Common myeloid progenitor, CD34-positive (primary cell): ENCODE measurements at regions not wholly inside any gene's neighbourhood (a gene's known extent, or its start where the extent isn't known, plus 50 kb on each side); places are given as distances from the start of the nearest gene placed in this dataset.

Source experiments
- CTCF ChIA-PET: fragments of 350-600 bp; sonication (Branson Sonifier 250); formaldehyde crosslinking; loops from one replicate; lab custom pipeline; 2021; ENCODE audit warnings: antibody characterized with exemption; lab: Charles Lee
- POLR2A ChIA-PET: fragments of 350-600 bp; sonication (Branson Sonifier 250); formaldehyde crosslinking; loops from one replicate; lab custom pipeline; 2021; ENCODE audit warnings: antibody characterized with exemption; lab: Charles Lee
- DNase-seq, 3 donors: peaks; one replicate each; pipeline versions ENCODE4 v3.0.0 to v3.0.0-alpha.2; 2013
- H3K27ac ChIP-seq, 2 experiments: 1 replicate in 1 of 2; 2 replicates in 1 of 2; pipeline ENCODE4 v1.7.0; 2013; ENCODE audit warnings: inconsistent platforms in 2 of 2, low read length in 2 of 2, mild to moderate bottlenecking in 2 of 2, low read depth in 1 of 2, moderate library complexity in 1 of 2; ENCODE audit not compliant: severe bottlenecking in 2 of 2, insufficient read depth in 1 of 2, poor library complexity in 1 of 2
- H3K27me3 ChIP-seq, 5 experiments: replicated peaks in 2 of 5; 1 replicate in 3 of 5; 2 replicates in 2 of 5; pipeline versions ENCODE4 v1.6.1 to v1.7.0; 2013; ENCODE audit warnings: low read length in 4 of 5, mild to moderate bottlenecking in 2 of 5, moderate library complexity in 2 of 5, inconsistent platforms in 1 of 5; ENCODE audit not compliant: insufficient read depth in 5 of 5, control insufficient read depth in 4 of 5
- H3K36me3 ChIP-seq, 4 experiments: 1 replicate in 2 of 4; 2 replicates in 2 of 4; pipeline versions ENCODE4 v1.6.1 to v1.7.0; 2013; ENCODE audit warnings: low read length in 3 of 4, control low read depth in 1 of 4, mild to moderate bottlenecking in 1 of 4; ENCODE audit not compliant: control insufficient read depth in 4 of 4, insufficient read depth in 4 of 4
- H3K4me1 ChIP-seq, 4 experiments: 1 replicate in 3 of 4; 2 replicates in 1 of 4; pipeline versions ENCODE4 v1.6.1 to v1.7.1; 2013; ENCODE audit warnings: low read length in 3 of 4, mild to moderate bottlenecking in 3 of 4, control low read depth in 1 of 4, inconsistent platforms in 1 of 4, moderate library complexity in 1 of 4; ENCODE audit not compliant: control insufficient read depth in 4 of 4, insufficient read depth in 4 of 4; ENCODE audit errors: control extremely low read depth in 1 of 4
- H3K4me3 ChIP-seq, 7 experiments: 1 replicate in 4 of 7; 2 replicates in 3 of 7; pipeline versions ENCODE4 v1.5.1 to v1.7.0; 2013; ENCODE audit warnings: mild to moderate bottlenecking in 7 of 7, low read length in 6 of 7, moderate library complexity in 6 of 7, inconsistent platforms in 2 of 7, low read depth in 2 of 7, control low read depth in 1 of 7; ENCODE audit not compliant: insufficient read depth in 4 of 7, control insufficient read depth in 1 of 7; ENCODE audit errors: extremely low read depth in 1 of 7
- H3K9me3 ChIP-seq, 5 experiments: 1 replicate in 4 of 5; 2 replicates in 1 of 5; pipeline versions ENCODE4 v1.6.1 to v1.7.1; 2013; ENCODE audit warnings: low read length in 4 of 5, mild to moderate bottlenecking in 2 of 5, inconsistent platforms in 1 of 5, low read depth in 1 of 5, moderate library complexity in 1 of 5; ENCODE audit not compliant: control insufficient read depth in 4 of 5, insufficient read depth in 2 of 5; ENCODE audit errors: control extremely low read depth in 1 of 5
- WGBS: methylation state at CpG from one replicate; pipeline ENCODE4 v1.1.5; 2013; ENCODE audit not compliant: insufficient coverage; 5-methylcytosine and 5-hydroxymethylcytosine counted together

DNA sequence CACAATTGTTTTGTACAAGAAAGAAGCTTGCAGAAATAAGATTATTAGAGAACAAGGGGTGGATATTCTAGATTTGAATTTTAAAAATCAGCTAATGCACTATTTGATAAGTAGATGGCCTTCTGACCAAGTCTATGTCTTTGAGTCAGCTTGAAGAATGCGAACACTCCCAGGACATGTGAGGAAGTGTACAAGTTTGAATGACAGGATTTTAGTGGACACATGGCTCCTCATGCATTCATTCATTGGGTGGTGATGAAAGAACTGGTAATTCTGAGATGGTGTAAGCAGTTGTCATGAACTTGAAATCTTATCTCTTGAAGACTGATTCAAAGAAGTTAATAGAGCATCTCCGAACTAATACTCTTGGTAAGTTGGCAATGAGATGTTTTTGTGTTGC lies 548.2 kb upstream of the CNKSR2 start:
- no peak overlapping the region for H3K27ac ChIP-seq
- no peak for DNase-seq
- 100% methylated on average over 1 of the region's 2 CpGs for WGBS
- no peaks in the 10 kb centered on the region for H3K4me1 ChIP-seq
- ChIA-PET CTCF (no interaction called here), POLR2A (no interaction called here)
- H3K36me3 ChIP-seq, result no peaks in the 10 kb centered on the region
- H3K4me3 ChIP-seq, result no peak overlapping the region
- no peaks in the 10 kb centered on the region for H3K27me3 ChIP-seq
- H3K9me3 ChIP-seq, result no peaks in the 10 kb centered on the region

- Histone ChIP-seq H3K27me3 (no peaks in the 10 kb centered on the region), H3K4me1 (no peaks in the 10 kb centered on the region), H3K4me3 (no peak overlapping the region), H3K36me3 (no peaks in the 10 kb centered on the region), H3K27ac (no peak overlapping the region), H3K9me3 (no peaks in the 10 kb centered on the region)
- no peak for DNase-seq
- POLR2A ChIA-PET, result no interaction called here
- CTCF ChIA-PET, result no interaction called here
- WGBS, result no CpG with 5 or more reads among the region's 1 CpG
These were observed 537.3 kb upstream of the RPS6KA3 start for GRCh38 chrX:20803971-20804370.

- DNase-seq, result no peak
- POLR2A ChIA-PET, result no interaction called here
- CTCF ChIA-PET, result no interaction called here
- H3K4me3 ChIP-seq, result no peak overlapping the region
- no peaks in the 10 kb centered on the region for H3K27me3 ChIP-seq
- H3K4me1 ChIP-seq, result no peaks in the 10 kb centered on the region
- WGBS, result 90% methylated on average over 1 of the region's 1 CpG
- H3K36me3 ChIP-seq, result no peaks in the 10 kb centered on the region
- H3K27ac ChIP-seq, result no peak overlapping the region
- no peaks in the 10 kb centered on the region for H3K9me3 ChIP-seq
These were observed 535.3 kb upstream of the RPS6KA3 start for GRCh38 chrX:20802036-20802435.

DNA sequence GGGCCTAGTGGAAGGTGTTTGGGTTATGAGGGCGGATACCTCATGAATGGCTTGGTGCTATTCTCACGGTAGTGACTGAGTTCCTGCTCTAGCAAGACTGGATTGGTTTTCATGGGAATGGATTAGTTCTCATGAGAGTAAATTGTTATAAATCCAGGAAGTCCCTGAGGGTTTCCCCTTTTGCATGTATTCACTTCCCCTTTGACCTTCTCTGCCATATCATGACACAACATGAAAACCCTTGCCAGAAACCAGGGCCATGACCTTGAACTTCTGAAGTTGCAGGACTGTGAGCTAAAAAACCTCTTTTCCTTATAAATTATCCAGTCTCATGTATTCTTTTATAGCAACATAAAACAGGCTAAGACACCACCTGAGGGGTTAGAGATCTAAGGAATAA lies 529.7 kb upstream of the RPS6KA3 start:
- H3K9me3 ChIP-seq, result no peaks in the 10 kb centered on the region
- H3K4me1 ChIP-seq, result no peaks in the 10 kb centered on the region
- no peaks in the 10 kb centered on the region for H3K27me3 ChIP-seq
- no peak overlapping the region for H3K4me3 ChIP-seq
- CTCF ChIA-PET, result no interaction called here
- DNase-seq, result no peak
- H3K27ac ChIP-seq, result no peak overlapping the region
- H3K36me3 ChIP-seq, result no peaks in the 10 kb centered on the region
- no CpG with 5 or more reads among the region's 2 CpGs for WGBS
- POLR2A ChIA-PET, result no interaction called here

DNA sequence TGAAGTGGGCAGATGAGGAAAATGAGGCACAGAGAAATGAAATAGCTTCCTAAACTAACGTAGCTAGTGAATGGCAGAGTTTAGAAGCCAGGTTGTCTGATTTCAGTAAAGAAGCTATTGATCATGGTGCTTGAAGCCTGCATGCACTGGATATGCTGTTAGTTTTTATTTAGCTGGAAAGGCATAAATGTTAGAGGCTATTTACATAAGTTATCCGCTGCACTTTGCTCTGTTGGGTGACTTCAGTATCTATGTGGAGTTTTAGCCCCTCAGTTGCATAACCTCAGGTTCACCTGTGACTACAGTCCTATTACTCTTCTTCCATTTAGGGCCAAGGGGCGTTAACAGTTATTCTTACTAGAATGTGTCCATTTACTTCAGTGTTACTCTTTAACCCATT lies 522.4 kb upstream of the RPS6KA3 start:
- POLR2A ChIA-PET, result no interaction called here
- 85% methylated on average over 2 of the region's 3 CpGs for WGBS

DNA sequence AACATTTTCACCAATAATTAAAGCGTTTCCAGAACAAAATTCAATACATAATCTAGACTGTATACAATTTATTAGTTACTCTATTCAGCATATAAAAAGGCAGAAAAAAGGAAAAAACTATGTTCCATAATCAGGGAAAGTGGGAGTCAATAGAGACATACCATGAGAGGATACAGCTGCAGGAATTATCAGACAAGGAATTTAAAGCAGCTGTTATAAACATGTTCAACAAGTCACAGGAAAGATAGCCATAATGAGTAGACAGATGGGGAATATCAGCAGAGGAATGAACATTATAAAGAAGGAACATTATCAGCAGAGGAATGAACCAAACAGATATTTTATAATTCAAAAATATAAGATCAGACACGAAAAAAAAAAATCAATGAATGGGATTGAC lies 500.6 kb upstream of the RPS6KA3 start:
- Histone ChIP-seq H3K4me1 (no peaks in the 10 kb centered on the region), H3K27ac (no peak overlapping the region), H3K9me3 (no peaks in the 10 kb centered on the region), H3K36me3 (no peaks in the 10 kb centered on the region), H3K4me3 (no peak overlapping the region), H3K27me3 (no peaks in the 10 kb centered on the region)
- ChIA-PET POLR2A (no interaction called here), CTCF (no interaction called here)
- no CpG with 5 or more reads among the region's 2 CpGs for WGBS
- no peak for DNase-seq

More for the DNA sequence above, 522.4 kb upstream of the RPS6KA3 start:
- DNase-seq, result no peak
- Histone ChIP-seq H3K4me3 (no peak overlapping the region), H3K9me3 (no peaks in the 10 kb centered on the region), H3K27ac (no peak overlapping the region), H3K36me3 (no peaks in the 10 kb centered on the region), H3K27me3 (no peaks in the 10 kb centered on the region), H3K4me1 (no peaks in the 10 kb centered on the region)
- CTCF ChIA-PET, result no interaction called here

- Histone ChIP-seq H3K36me3 (no peaks in the 10 kb centered on the region), H3K9me3 (no peaks in the 10 kb centered on the region), H3K4me3 (no peak overlapping the region), H3K27ac (no peak overlapping the region), H3K4me1 (no peaks in the 10 kb centered on the region), H3K27me3 (no peaks in the 10 kb centered on the region)
- WGBS, result no CpG with 5 or more reads among the region's 1 CpG
- POLR2A ChIA-PET, result no interaction called here
- no peak for DNase-seq
- CTCF ChIA-PET, result no interaction called here
These were observed 489.9 kb upstream of the RPS6KA3 start for GRCh38 chrX:20756585-20756984.
